Esophagus (tissue), 2 donors: ENCODE measurements at regions not wholly inside any gene's neighbourhood (a gene's known extent, or its start where the extent isn't known, plus 50 kb on each side); places are given as distances from the start of the nearest gene placed in this dataset.

Experiments
- H3K27ac ChIP-seq, 2 donors: one replicate each; pipeline ENCODE4 v1.5.1; 2013; ENCODE audit warnings: low read depth in 2 of 2, mild to moderate bottlenecking in 2 of 2, inconsistent platforms in 1 of 2, low read length in 1 of 2, moderate library complexity in 1 of 2
- H3K27me3 ChIP-seq, 2 donors: one replicate each; pipeline ENCODE4 v1.6.1; 2013; ENCODE audit warnings: low read length in 2 of 2, control low read depth in 1 of 2, mild to moderate bottlenecking in 1 of 2; ENCODE audit not compliant: insufficient read depth in 2 of 2, control insufficient read depth in 1 of 2
- H3K36me3 ChIP-seq, 2 donors: one replicate each; pipeline ENCODE4 v1.6.1; 2013; ENCODE audit warnings: low read length in 1 of 2; ENCODE audit not compliant: control insufficient read depth in 2 of 2, insufficient read depth in 2 of 2
- H3K4me1 ChIP-seq, 2 donors: one replicate each; pipeline ENCODE4 v1.6.1; 2013; ENCODE audit warnings: low read length in 1 of 2; ENCODE audit not compliant: control insufficient read depth in 2 of 2, insufficient read depth in 2 of 2
- H3K4me3 ChIP-seq, 2 donors: one replicate each; pipeline ENCODE4 v1.5.1; 2013; ENCODE audit warnings: low read length in 2 of 2, mild to moderate bottlenecking in 2 of 2, low read depth in 1 of 2, moderate library complexity in 1 of 2
- H3K9me3 ChIP-seq, 2 donors: one replicate each; pipeline ENCODE4 v1.6.1; 2013; ENCODE audit warnings: mild to moderate bottlenecking in 2 of 2, low read depth in 1 of 2, low read length in 1 of 2, moderate library complexity in 1 of 2; ENCODE audit not compliant: control insufficient read depth in 2 of 2, insufficient read depth in 1 of 2
- WGBS, 2 donors: extraction: QIAGEN DNeasy Blood & Tissue Kit; methylation state at CpG; one replicate each; pipeline ENCODE4 v1.1.7; 2013; 5-methylcytosine and 5-hydroxymethylcytosine counted together
- donor health status: healthy with polysubstance abuse.
- donor health status: Bipolar disorder and iron deficiency.

GRCh38 chr3:24578324-24578723 lies 83.7 kb upstream of the THRB start:
- H3K9me3 ChIP-seq = no peaks in the 10 kb centered on the region
- no peak overlapping the region for H3K27ac ChIP-seq
- H3K27me3 ChIP-seq = no peaks in the 10 kb centered on the region
- WGBS, 2 donors = 91 to 95% methylated on average over 1 of the region's 1 CpG
- no peaks in the 10 kb centered on the region for H3K36me3 ChIP-seq
- peaks cover 0 to 2% of the 10 kb centered on the region in 2 donors for H3K4me1 ChIP-seq
- H3K4me3 ChIP-seq = no peak overlapping the region

- Histone ChIP-seq H3K9me3 (no peaks in the 10 kb centered on the region), H3K27me3 (no peaks in the 10 kb centered on the region), H3K27ac (peak overlapping the region in 1 of 2 donors; percentile 21), H3K4me3 (no peak overlapping the region), H3K4me1 (peaks cover 0 to 2% of the 10 kb centered on the region in 2 donors), H3K36me3 (no peaks in the 10 kb centered on the region)
- 48 to 65% methylated on average over 4 of the region's 4 CpGs for WGBS, 2 donors
Observed at GRCh38 chr3:24578951-24579421, 84.3 kb upstream of the THRB start.

- 80% methylated on average over 10 of the region's 10 CpGs for WGBS, 2 donors
Observed at GRCh38 chr3:24582431-24583403, 88.1 kb upstream of the THRB start.

GRCh38 chr3:24586920-24587319 lies 92.3 kb upstream of the THRB start:
- Histone ChIP-seq H3K36me3 (no peaks in the 10 kb centered on the region), H3K4me3 (no peak overlapping the region), H3K27ac (no peak overlapping the region), H3K9me3 (no peaks in the 10 kb centered on the region), H3K27me3 (no peaks in the 10 kb centered on the region), H3K4me1 (no peaks in the 10 kb centered on the region)
- WGBS, 2 donors = 75 to 87% methylated on average over 4 of the region's 4 CpGs

More at GRCh38 chr3:24582431-24583403, 88.1 kb upstream of the THRB start:
- no peaks in the 10 kb centered on the region for H3K9me3 ChIP-seq
- H3K4me1 ChIP-seq = peaks cover 0 to 2% of the 10 kb centered on the region in 2 donors
- no peaks in the 10 kb centered on the region for H3K36me3 ChIP-seq
- H3K27ac ChIP-seq = no peak overlapping the region
- H3K4me3 ChIP-seq = no peak overlapping the region
- no peaks in the 10 kb centered on the region for H3K27me3 ChIP-seq

DNA sequence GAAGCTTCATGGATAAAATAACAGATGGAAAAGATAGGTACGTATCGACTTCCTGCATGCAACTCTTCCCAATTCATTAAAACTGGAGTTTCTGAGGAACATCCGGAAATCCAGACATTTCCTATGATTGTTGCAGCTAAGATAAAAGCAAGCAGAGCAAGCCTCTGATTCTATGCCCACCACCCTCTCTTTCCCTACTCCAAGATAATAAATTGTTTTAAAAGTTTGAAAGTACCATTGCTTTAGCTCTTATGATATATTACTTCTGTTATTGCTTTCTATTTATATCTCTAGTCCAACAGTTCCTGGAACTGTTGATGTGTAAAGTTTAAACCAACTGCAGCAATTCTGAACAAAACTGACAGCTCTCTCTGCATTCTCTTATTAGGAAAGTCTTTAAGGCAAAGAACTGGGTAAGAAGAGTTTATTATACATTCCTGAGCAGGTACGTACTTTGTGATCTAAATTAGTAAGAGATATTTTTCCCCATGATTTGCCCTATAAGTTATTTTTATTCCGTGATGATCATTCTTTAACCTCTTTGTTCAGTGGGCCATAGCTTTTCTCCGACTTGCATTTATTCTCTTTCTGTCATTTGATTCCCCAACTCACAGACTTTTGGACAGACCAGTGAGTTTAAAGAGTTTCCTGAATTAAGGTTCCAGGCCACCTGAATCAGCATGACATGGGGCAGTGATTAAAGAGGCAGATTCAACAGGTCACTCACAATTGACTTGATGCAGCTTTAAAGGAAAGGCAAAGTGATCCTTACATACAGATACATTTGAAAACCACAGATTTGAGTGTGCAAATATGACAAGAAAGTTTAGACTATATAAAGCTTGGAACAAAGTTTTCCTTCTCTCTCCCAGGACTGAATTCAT lies 94.2 kb upstream of the THRB start:
- no peak overlapping the region for H3K27ac ChIP-seq
- H3K4me1 ChIP-seq = no peaks in the 10 kb centered on the region
- no peaks in the 10 kb centered on the region for H3K9me3 ChIP-seq
- H3K4me3 ChIP-seq = no peak overlapping the region
- WGBS, 2 donors = 62 to 64% methylated on average over 6 of the region's 6 CpGs
- H3K36me3 ChIP-seq = no peaks in the 10 kb centered on the region
- no peaks in the 10 kb centered on the region for H3K27me3 ChIP-seq

- no peak overlapping the region for H3K27ac ChIP-seq
- H3K36me3 ChIP-seq = no peaks in the 10 kb centered on the region
- no peaks in the 10 kb centered on the region for H3K9me3 ChIP-seq
- WGBS, 2 donors = 31 to 38% methylated on average over 1 of the region's 1 CpG
- H3K4me1 ChIP-seq = no peaks in the 10 kb centered on the region
- no peaks in the 10 kb centered on the region for H3K27me3 ChIP-seq
- H3K4me3 ChIP-seq = no peak overlapping the region
Observed at GRCh38 chr3:24589513-24589851, 94.8 kb upstream of the THRB start.

DNA sequence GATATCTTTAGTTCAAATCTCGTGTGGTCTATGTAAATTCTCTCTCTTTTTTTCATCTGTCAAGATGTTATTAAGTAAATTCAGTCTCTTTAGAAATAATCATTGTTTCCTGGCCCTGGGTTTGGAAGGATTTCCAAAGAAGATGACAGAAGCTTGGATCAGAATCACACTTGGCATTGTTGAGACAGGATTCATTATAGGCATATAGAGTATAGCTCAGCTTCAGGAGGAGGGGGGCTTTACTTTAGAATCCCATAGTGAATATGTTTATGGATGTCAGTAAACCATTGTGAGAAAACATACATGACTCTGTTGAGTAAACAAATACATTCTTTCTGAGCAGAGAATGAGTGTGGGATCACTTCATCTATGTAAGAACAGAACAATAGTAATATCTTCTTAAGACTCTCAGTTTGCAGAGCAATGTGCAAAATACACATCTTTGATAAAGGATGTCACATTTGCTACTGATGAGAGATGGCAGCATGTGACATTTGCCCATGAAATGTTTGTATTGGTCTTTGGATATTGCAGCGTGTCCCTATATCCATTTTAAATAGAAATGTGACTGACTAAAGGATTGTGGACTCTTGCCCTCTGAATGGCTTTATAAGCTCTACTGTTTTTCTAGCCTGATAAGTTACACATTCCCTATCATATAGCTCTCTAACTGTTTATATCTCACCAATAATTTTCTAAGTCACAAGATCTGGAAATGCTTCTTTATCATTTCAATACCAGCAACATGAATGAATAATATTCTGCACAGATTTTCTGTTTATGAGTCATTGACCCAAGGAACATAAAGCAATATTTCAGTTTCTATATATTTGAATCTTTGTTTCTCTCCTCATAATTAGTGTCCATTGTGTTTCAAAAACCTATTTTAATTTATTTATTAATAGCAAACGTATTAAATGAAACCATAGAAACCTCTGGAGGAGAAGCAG lies 95.6 kb upstream of the THRB start:
- H3K9me3 ChIP-seq = no peaks in the 10 kb centered on the region
- no peaks in the 10 kb centered on the region for H3K36me3 ChIP-seq
- no peaks in the 10 kb centered on the region for H3K27me3 ChIP-seq
- no peak overlapping the region for H3K4me3 ChIP-seq
- H3K4me1 ChIP-seq = no peaks in the 10 kb centered on the region
- no peak overlapping the region for H3K27ac ChIP-seq
- 48 to 55% methylated on average over 3 of the region's 3 CpGs for WGBS, 2 donors

DNA sequence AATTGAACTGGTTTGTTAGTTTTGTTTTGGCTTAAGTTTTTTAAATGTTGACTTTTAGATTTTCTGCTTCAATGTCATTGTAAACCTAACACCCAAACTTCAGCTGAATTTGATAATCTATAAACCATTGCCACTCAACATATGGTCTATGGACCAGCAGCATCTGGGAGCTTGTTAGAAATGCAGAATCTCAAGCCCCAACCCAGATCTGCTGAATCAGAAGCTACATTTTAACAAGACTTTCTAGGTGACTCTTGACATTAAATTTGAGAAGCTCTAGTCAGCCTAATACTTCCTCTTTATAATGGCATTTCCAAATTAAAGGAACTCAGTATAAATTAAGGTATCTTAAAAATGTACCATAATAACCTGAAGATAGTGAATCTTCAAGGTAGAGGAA lies 96.5 kb upstream of the THRB start:
- H3K4me1 ChIP-seq = no peaks in the 10 kb centered on the region
- no peaks in the 10 kb centered on the region for H3K9me3 ChIP-seq
- no peaks in the 10 kb centered on the region for H3K36me3 ChIP-seq
- H3K4me3 ChIP-seq = no peak overlapping the region
- H3K27me3 ChIP-seq = no peaks in the 10 kb centered on the region
- no peak overlapping the region for H3K27ac ChIP-seq
